Glutamatergic neuron (in vitro differentiated cells): ENCODE measurements at regions not wholly inside any gene's neighbourhood (a gene's known extent, or its start where the extent isn't known, plus 50 kb on each side); places are given as distances from the start of the nearest gene placed in this dataset.

Source experiments
- DNase-seq: peaks from one replicate; pipeline ENCODE4 v3.0.0; 2022
- H3K27ac Mint-ChIP-seq: one replicate; pipeline ENCODE4 v1.8.0; 2020; ENCODE audit warnings: mild to moderate bottlenecking, mixed read lengths, inconsistent platforms; ENCODE audit not compliant: unreplicated experiment
- H3K27me3 Mint-ChIP-seq: one replicate; pipeline ENCODE4 v1.8.0; 2020; ENCODE audit warnings: mild to moderate bottlenecking, moderate library complexity, mixed read lengths, inconsistent platforms; ENCODE audit not compliant: unreplicated experiment
- H3K36me3 Mint-ChIP-seq: one replicate; pipeline ENCODE4 v1.8.0; 2020; ENCODE audit warnings: mild to moderate bottlenecking, mixed read lengths, inconsistent platforms; ENCODE audit not compliant: unreplicated experiment
- H3K4me1 Mint-ChIP-seq: one replicate; pipeline ENCODE4 v1.8.0; 2020; ENCODE audit warnings: mild to moderate bottlenecking, low read depth, mixed read lengths, inconsistent platforms; ENCODE audit not compliant: unreplicated experiment
- H3K4me3 Mint-ChIP-seq: one replicate; pipeline ENCODE4 v1.8.0; 2020; ENCODE audit warnings: mild to moderate bottlenecking, mixed read lengths, inconsistent platforms; ENCODE audit not compliant: unreplicated experiment
- H3K9me3 Mint-ChIP-seq: one replicate; pipeline ENCODE4 v1.8.0; 2020; ENCODE audit warnings: mild to moderate bottlenecking, moderate library complexity, mixed read lengths, inconsistent platforms; ENCODE audit not compliant: unreplicated experiment
- TF ChIP-seq, protein P1 (sequence below): fragments of 200-600 bp; sonication (generic); IDR thresholded peaks from one replicate; pipeline ENCODE4 v1.5.0; 2021; ENCODE audit not compliant: partially characterized antibody, unreplicated experiment

DNA sequence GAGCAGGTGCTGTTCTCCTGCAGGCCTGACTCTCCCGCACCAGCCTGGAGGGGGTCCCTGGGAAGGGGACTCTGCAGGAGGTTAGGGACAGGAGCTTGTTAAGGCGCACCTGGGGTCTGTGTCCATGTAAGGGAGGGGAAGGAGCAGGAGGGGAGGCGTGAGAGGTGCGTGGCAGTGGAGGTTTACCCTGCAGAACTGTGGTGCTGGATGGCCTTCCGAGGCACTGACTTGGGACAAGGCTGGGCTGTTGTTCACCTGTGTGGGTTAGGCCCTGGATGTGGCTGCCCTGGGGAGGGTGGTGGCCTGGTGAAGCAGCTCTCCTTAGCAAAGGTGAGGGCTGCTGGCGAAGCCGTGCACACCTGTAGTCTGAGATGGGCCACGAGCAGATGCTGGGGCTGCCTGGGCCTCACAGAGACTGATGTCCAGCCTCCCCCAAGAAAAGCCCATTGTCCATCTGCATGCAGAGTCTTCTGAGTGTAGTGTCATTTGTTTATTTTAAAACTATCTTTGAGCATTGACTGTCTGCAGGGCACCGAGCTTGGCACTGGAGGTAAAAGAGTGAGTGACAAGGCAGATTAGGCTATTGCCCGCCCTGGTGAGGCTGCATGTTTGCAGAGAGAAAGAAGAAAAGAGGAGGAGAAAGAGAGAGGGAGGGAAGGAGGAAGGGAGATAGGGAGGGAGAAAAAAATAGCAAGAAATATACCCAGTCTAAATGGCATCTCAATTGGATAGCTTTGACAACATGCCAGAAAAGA, 225.3 kb downstream of the GLRX3 start:
- TF ChIP-seq, protein P1, sequence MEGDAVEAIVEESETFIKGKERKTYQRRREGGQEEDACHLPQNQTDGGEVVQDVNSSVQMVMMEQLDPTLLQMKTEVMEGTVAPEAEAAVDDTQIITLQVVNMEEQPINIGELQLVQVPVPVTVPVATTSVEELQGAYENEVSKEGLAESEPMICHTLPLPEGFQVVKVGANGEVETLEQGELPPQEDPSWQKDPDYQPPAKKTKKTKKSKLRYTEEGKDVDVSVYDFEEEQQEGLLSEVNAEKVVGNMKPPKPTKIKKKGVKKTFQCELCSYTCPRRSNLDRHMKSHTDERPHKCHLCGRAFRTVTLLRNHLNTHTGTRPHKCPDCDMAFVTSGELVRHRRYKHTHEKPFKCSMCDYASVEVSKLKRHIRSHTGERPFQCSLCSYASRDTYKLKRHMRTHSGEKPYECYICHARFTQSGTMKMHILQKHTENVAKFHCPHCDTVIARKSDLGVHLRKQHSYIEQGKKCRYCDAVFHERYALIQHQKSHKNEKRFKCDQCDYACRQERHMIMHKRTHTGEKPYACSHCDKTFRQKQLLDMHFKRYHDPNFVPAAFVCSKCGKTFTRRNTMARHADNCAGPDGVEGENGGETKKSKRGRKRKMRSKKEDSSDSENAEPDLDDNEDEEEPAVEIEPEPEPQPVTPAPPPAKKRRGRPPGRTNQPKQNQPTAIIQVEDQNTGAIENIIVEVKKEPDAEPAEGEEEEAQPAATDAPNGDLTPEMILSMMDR, result no peak
- peaks cover 11% of the 10 kb centered on the region for H3K9me3 Mint-ChIP-seq
- peaks cover 9% of the 10 kb centered on the region for H3K27me3 Mint-ChIP-seq
- H3K27ac Mint-ChIP-seq, result no peak overlapping the region
- no peak for DNase-seq
- H3K4me3 Mint-ChIP-seq, result no peak overlapping the region
- no peaks in the 10 kb centered on the region for H3K36me3 Mint-ChIP-seq
- peaks cover 2% of the 10 kb centered on the region for H3K4me1 Mint-ChIP-seq

DNA sequence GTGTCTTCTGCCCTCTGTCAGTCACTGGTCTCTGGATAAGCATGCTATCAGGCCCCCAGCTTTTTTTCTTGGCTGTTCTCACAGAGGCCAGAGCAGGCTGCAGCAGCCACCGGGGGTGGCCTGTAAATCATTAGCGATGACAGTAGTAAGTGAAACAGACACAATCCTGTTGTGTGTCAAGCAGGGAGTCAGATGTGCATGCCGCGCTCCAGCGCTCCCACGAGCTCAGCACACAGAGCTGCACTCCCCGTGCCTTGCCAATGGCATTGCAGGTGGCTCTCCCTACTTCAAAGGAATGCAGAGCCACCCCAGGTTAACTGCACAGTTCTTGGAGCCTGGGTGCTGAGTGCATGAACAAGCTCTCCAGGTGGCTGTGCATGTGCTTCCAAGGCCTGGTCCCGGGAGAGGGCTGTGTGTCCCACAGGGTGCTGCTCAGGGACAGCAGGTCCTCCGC, 226.1 kb downstream of the GLRX3 start:
- no peak overlapping the region for H3K4me3 Mint-ChIP-seq
- H3K27me3 Mint-ChIP-seq, result peaks cover 9% of the 10 kb centered on the region
- DNase-seq, result no peak
- H3K36me3 Mint-ChIP-seq, result no peaks in the 10 kb centered on the region
- H3K9me3 Mint-ChIP-seq, result peaks cover 12% of the 10 kb centered on the region
- TF ChIP-seq, protein P1, result no peak
- peaks cover 2% of the 10 kb centered on the region for H3K4me1 Mint-ChIP-seq
- no peak overlapping the region for H3K27ac Mint-ChIP-seq

DNA sequence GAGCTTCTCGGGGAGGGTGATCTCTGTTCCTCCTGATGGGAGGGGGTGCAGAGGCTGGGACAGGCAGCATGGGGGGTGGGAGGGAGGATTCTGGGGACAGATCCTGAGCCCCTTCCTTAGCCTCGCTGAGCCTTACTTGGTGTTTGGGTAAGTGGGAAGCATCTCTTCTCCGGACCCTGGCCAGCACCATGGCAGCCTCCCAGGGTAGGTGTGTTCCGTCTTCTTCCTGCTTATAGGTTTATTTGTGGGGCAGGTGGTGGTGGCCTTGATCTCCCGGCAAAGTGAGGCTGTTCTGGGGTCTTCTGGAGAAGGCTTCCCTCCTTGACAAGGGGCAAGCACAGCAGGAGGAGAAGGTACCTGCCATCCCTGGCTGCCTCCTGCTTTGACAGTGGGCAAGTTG, 226.9 kb downstream of the GLRX3 start:
- DNase-seq, result no peak
- Mint-ChIP-seq H3K27me3 (peaks cover 9% of the 10 kb centered on the region), H3K4me1 (peaks cover 2% of the 10 kb centered on the region), H3K9me3 (peaks cover 7% of the 10 kb centered on the region), H3K27ac (no peak overlapping the region), H3K4me3 (no peak overlapping the region), H3K36me3 (no peaks in the 10 kb centered on the region)
- TF ChIP-seq, protein P1, result no peak

DNA sequence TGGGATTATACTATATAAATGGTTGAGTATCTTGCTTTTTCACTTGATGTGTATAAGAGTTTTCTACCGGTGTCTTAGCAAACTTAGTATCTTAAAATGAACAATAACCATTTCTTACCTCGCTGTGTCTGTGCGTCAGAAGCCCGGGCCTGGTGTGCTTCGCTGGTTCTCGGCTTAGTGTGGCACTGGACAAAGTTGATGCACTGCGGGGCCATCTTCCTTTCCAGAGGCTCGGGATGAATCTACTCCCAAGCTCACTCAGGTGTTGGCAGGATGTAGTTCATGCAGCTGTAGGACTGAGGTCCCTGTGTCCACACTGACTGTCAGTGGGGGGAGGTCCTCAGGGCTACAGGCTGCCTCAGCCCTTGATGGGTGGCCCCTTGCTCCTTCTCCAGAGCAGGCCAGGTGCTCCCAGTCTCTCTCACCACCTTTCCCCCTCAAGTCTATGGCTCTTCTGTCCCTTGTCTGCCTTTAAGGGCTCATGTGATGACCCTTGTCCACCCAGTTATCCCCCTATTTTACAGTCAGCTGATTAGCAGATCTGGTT, 227.8 kb downstream of the GLRX3 start:
- peaks cover 2% of the 10 kb centered on the region for H3K4me1 Mint-ChIP-seq
- DNase-seq, result no peak
- no peak overlapping the region for H3K27ac Mint-ChIP-seq
- TF ChIP-seq, protein P1, result no peak
- peaks cover 9% of the 10 kb centered on the region for H3K9me3 Mint-ChIP-seq
- no peak overlapping the region for H3K4me3 Mint-ChIP-seq
- H3K27me3 Mint-ChIP-seq, result peaks cover 9% of the 10 kb centered on the region
- H3K36me3 Mint-ChIP-seq, result peaks cover 4% of the 10 kb centered on the region
